OCI-LY1 (cell line): ENCODE measurements at regions not wholly inside any gene's neighbourhood (a gene's known extent, or its start where the extent isn't known, plus 50 kb on each side); places are given as distances from the start of the nearest gene placed in this dataset.
"Not testable (repeated sequence)": the region's sequence is repeated elsewhere in the genome, so short reads cannot be mapped to it uniquely, and the experiment has no call there.

Source experiments
- H2AFZ ChIP-seq: fragments of 200-600 bp; sonication (generic), shearing (Covaris generic); 2 replicates; pipeline ENCODE4 v1.6.0; 2014; ENCODE audit warnings: antibody characterized with exemption, mild to moderate bottlenecking, low read length
- H3F3A ChIP-seq: fragments of 200-600 bp; sonication (generic), shearing (Covaris generic); 2 replicates; pipeline ENCODE4 v1.6.0; 2014; ENCODE audit warnings: mild to moderate bottlenecking, antibody characterized with exemption, low read length, moderate library complexity; ENCODE audit not compliant: insufficient read depth
- H3K27ac ChIP-seq: fragments of 200-600 bp; sonication (generic); 2 replicates; pipeline ENCODE4 v1.5.1; 2014; ENCODE audit warnings: low read length, mixed run types, mild to moderate bottlenecking, low read depth; ENCODE audit not compliant: poor library complexity, severe bottlenecking
- H3K27me3 ChIP-seq: fragments of 200-600 bp; sonication (generic); 2 replicates; pipeline ENCODE4 v1.6.0; 2014; ENCODE audit warnings: antibody characterized with exemption, mild to moderate bottlenecking, low read length, moderate library complexity; ENCODE audit not compliant: insufficient read depth
- H3K36me3 ChIP-seq: fragments of 200-600 bp; sonication (generic); 2 replicates; pipeline ENCODE4 v1.6.1; 2014; ENCODE audit warnings: mild to moderate bottlenecking, antibody characterized with exemption, low read length, moderate library complexity, mixed read lengths; ENCODE audit not compliant: insufficient read depth
- H3K4me1 ChIP-seq: fragments of 200-600 bp; sonication (generic); 2 replicates; pipeline ENCODE4 v1.5.1; 2014; ENCODE audit warnings: mild to moderate bottlenecking, low read length, moderate library complexity; ENCODE audit not compliant: insufficient read depth, severe bottlenecking
- H3K4me2 ChIP-seq: fragments of 200-600 bp; sonication (generic), shearing (Covaris generic); 2 replicates; pipeline ENCODE4 v1.6.1; 2014; ENCODE audit warnings: low read length
- H3K4me3 ChIP-seq: fragments of 200-600 bp; sonication (generic); 2 replicates; pipeline ENCODE4 v1.5.1; 2014; ENCODE audit warnings: low read length, low read depth, mild to moderate bottlenecking, mixed read lengths; ENCODE audit not compliant: poor library complexity, severe bottlenecking
- H3K79me2 ChIP-seq: fragments of 200-600 bp; shearing (Covaris generic); 2 replicates; pipeline ENCODE4 v1.6.1; 2016; ENCODE audit warnings: mixed run types, low read length, mixed read lengths; ENCODE audit not compliant: insufficient read depth
- H3K9ac ChIP-seq: fragments of 200-600 bp; sonication (generic), shearing (Covaris generic); 2 replicates; pipeline ENCODE4 v1.6.1; 2014; ENCODE audit warnings: mild to moderate bottlenecking, low read length, mixed read lengths
- H3K9me2 ChIP-seq: fragments of 200-600 bp; sonication (generic), shearing (Covaris generic); 2 replicates; pipeline ENCODE4 v1.6.1; 2014; ENCODE audit warnings: low read depth, mild to moderate bottlenecking, low read length, mixed read lengths
- H3K9me3 ChIP-seq: fragments of 200-600 bp; shearing (Covaris generic); 2 replicates; pipeline ENCODE4 v1.6.1; 2014; ENCODE audit warnings: low read length, mixed read lengths
- H4K20me1 ChIP-seq: fragments of 200-600 bp; sonication (generic), shearing (Covaris generic); 2 replicates; pipeline ENCODE4 v1.6.0; 2016; ENCODE audit warnings: mild to moderate bottlenecking, low read length; ENCODE audit not compliant: insufficient read depth
- EZH2 ChIP-seq: fragments of 200-600 bp; sonication (generic), shearing (Covaris generic); IDR thresholded peaks from 2 replicates; pipeline ENCODE4 v1.8.0; 2017; ENCODE audit warnings: borderline replicate concordance, mixed run types, mild to moderate bottlenecking, antibody characterized with exemption, low read length, moderate library complexity, mixed read lengths
- TF ChIP-seq, protein P1 (sequence below): fragments of 200-600 bp; sonication (generic), shearing (Covaris generic); IDR thresholded peaks from 2 replicates; pipeline ENCODE4 v1.5.1; 2017; ENCODE audit warnings: mild to moderate bottlenecking, antibody characterized with exemption, low read length, moderate library complexity, mixed read lengths

DNA sequence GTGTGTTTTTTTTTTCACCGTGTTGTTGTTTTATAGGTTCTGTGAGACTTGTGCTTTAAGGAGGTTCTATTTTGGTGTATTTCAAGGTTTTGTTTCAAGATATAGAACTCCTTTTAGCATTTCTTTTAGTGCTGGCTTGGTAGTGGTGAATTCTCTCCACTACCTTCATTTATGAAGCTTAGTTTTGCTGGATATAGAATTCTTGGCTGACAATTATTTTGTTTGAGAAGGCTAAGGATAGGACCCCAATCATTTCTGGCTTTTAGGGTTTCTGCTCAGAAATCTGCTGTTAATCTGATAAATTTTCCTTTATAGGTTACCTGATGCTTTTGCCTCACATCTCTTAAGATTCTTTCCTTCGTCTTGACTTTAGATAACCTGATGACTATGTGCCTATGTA lies 66.8 kb downstream of the MSTN start:
- H3K27me3 ChIP-seq: no peaks in the 10 kb centered on the region
- H3K9ac ChIP-seq: no peak overlapping the region
- no peaks in the 10 kb centered on the region for H4K20me1 ChIP-seq
- no peak overlapping the region for H3K27ac ChIP-seq
- no peaks in the 10 kb centered on the region for H3K9me2 ChIP-seq
- no peak overlapping the region for H3K4me2 ChIP-seq
- H3K4me3 ChIP-seq: no peak overlapping the region
- no peaks in the 10 kb centered on the region for H3K9me3 ChIP-seq
- no peaks in the 10 kb centered on the region for H3K4me1 ChIP-seq
- H2AFZ ChIP-seq: no peak overlapping the region
- H3K36me3 ChIP-seq: no peaks in the 10 kb centered on the region
- no peak for TF ChIP-seq EZH2
- TF ChIP-seq, protein P1, sequence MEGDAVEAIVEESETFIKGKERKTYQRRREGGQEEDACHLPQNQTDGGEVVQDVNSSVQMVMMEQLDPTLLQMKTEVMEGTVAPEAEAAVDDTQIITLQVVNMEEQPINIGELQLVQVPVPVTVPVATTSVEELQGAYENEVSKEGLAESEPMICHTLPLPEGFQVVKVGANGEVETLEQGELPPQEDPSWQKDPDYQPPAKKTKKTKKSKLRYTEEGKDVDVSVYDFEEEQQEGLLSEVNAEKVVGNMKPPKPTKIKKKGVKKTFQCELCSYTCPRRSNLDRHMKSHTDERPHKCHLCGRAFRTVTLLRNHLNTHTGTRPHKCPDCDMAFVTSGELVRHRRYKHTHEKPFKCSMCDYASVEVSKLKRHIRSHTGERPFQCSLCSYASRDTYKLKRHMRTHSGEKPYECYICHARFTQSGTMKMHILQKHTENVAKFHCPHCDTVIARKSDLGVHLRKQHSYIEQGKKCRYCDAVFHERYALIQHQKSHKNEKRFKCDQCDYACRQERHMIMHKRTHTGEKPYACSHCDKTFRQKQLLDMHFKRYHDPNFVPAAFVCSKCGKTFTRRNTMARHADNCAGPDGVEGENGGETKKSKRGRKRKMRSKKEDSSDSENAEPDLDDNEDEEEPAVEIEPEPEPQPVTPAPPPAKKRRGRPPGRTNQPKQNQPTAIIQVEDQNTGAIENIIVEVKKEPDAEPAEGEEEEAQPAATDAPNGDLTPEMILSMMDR: no peak
- H3F3A ChIP-seq: no peaks in the 10 kb centered on the region
- H3K79me2 ChIP-seq: no peaks in the 10 kb centered on the region

DNA sequence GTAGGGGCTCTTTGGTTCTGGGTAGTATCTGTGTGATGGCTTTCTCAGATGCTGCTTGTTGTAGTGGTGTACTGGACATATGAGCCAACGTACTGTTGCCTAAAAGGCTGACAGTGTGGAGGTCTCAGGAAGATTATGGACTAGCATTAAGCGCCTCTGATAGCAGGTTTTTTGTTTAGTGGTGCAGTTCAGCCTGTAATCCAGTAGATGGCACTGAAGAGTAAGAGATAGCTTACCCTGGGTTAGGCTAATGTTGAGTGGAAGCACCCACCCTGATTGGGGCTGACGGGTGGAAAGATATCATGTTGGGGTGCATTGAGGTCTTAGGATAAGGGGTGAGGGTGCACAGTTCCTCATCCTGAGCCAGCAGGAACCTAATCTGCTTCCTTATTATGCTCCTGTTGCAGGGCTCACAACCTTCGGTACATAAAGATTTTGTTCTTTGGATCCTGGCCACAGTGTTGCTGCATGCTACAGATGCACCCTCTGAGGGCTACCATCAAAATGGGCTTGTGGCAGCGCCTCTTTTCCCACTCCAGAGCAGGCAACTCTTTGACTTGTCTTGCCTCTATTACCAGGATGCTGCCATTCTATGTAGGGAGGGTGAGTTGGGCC lies 79.6 kb downstream of the MSTN start:
- no peaks in the 10 kb centered on the region for H3K36me3 ChIP-seq
- H3K4me1 ChIP-seq: no peaks in the 10 kb centered on the region
- no peaks in the 10 kb centered on the region for H3K9me2 ChIP-seq
- H3K27ac ChIP-seq: no peak overlapping the region
- H3K27me3 ChIP-seq: no peaks in the 10 kb centered on the region
- H3K4me3 ChIP-seq: no peak overlapping the region
- H3K79me2 ChIP-seq: no peaks in the 10 kb centered on the region
- no peaks in the 10 kb centered on the region; the same call in 1 of the 2 replicates for H3K9me3 ChIP-seq
- H2AFZ ChIP-seq: no peak overlapping the region
- no peaks in the 10 kb centered on the region for H4K20me1 ChIP-seq
- TF ChIP-seq, protein P1: peak; percentile 80
- no peak for TF ChIP-seq EZH2
- no peak overlapping the region for H3K4me2 ChIP-seq
- no peaks in the 10 kb centered on the region for H3F3A ChIP-seq
- H3K9ac ChIP-seq: no peak overlapping the region

DNA sequence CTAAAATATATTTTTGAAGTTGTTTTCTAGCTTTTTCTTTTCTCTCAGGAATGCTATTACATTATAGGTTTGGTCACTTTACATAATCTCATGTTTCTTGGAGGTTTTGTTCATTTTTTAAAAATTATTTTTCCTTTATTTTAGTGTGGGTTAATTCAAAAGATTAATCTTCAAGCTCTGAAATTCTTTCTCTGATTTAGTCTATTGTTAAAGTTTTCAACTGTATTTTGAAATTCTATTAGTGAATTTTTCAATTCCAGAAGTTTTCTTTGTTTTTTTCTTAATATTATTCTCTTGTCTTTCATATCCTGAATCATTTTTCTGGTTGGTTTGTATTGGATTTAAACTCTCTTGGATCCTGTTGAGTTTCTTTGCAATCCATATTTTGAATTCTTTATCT lies 80.4 kb downstream of the MSTN start:
- H2AFZ ChIP-seq: no peak overlapping the region
- H3K36me3 ChIP-seq: no peaks in the 10 kb centered on the region
- no peak overlapping the region for H3K4me2 ChIP-seq
- no peaks in the 10 kb centered on the region for H3K27me3 ChIP-seq
- H3K9me2 ChIP-seq: no peaks in the 10 kb centered on the region
- H3K79me2 ChIP-seq: no peaks in the 10 kb centered on the region
- TF ChIP-seq, protein P1: no peak
- no peak for TF ChIP-seq EZH2
- no peaks in the 10 kb centered on the region for H3F3A ChIP-seq
- no peaks in the 10 kb centered on the region for H4K20me1 ChIP-seq
- no peak overlapping the region for H3K27ac ChIP-seq
- H3K4me3 ChIP-seq: no peak overlapping the region
- H3K4me1 ChIP-seq: no peaks in the 10 kb centered on the region
- H3K9me3 ChIP-seq: no peaks in the 10 kb centered on the region; the same call in 1 of the 2 replicates
- H3K9ac ChIP-seq: no peak overlapping the region

DNA sequence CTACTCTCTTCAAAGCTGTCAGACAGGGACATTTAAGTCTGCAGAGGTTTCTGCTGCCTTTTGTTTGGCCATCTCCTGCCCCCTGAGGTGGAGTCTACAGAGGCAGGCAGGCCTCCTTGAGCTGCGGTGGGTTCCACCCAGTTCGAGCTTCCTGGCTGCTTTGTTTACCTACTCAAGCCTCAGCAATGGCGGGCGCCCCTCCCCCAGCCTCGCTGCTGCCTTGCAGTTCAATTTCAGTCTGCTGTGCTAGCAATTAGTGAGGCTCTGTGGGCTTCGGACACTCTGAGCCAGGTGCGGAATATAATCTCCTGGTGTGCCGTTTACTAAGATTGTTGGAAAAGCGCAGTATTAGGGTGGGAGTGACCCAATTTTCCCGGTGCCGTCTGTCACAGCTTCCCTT lies 86.0 kb downstream of the MSTN start:
- H3F3A ChIP-seq, H3K79me2 ChIP-seq, H3K36me3 ChIP-seq, H3K4me2 ChIP-seq, H3K4me3 ChIP-seq, H3K4me1 ChIP-seq, H3K9me2 ChIP-seq, H3K27ac ChIP-seq, H4K20me1 ChIP-seq, H3K27me3 ChIP-seq, H3K9me3 ChIP-seq, H2AFZ ChIP-seq, H3K9ac ChIP-seq: not testable (repeated sequence)
